Esophagus muscularis mucosa (tissue), 3 donors: ENCODE measurements at regions not wholly inside any gene's neighbourhood (a gene's known extent, or its start where the extent isn't known, plus 50 kb on each side); places are given as distances from the start of the nearest gene placed in this dataset.

Source experiments
- CTCF ChIP-seq, 3 experiments: fragments of 200-600 bp in 2 of 3; fragments of 450-650 bp in 1 of 3; sonication (generic) in 2 of 3; IDR thresholded peaks; one replicate each; pipeline ENCODE4 v1.5.1; 2017 to 2019; ENCODE audit warnings: antibody characterized with exemption in 3 of 3, mild to moderate bottlenecking in 2 of 3, moderate library complexity in 1 of 3
- POLR2A ChIP-seq: fragments of 450-650 bp; IDR thresholded peaks from one replicate; pipeline ENCODE4 v1.6.1; 2017; ENCODE audit warnings: antibody characterized with exemption, moderate library complexity, mild to moderate bottlenecking, low read depth
- POLR2AphosphoS5 ChIP-seq, 2 donors: sonication (generic); formaldehyde crosslinking; IDR thresholded peaks; one replicate each; pipeline ENCODE4 v1.6.1; 2017; ENCODE audit warnings: antibody characterized with exemption in 2 of 2

- TF ChIP-seq POLR2A (no peak), CTCF (IDR thresholded peaks at IDR 0.05) (no peak), POLR2AphosphoS5 (IDR thresholded peaks at IDR 0.05) (no peak)
Observed at GRCh38 chr11:81548123-81548522, 1185.5 kb downstream of the FAM181B start.
